HG03558 (cell line): ENCODE measurements at regions not wholly inside any gene's neighbourhood (a gene's known extent, or its start where the extent isn't known, plus 50 kb on each side); places are given as distances from the start of the nearest gene placed in this dataset.

ENCODE experiments used
- ATAC-seq: cut with Tn5 transposase; IDR thresholded peaks from one replicate; pipeline ENCODE4 v1.9.1; 2021; ENCODE audit warnings: moderate number of reproducible peaks; ENCODE audit not compliant: unreplicated experiment; ENCODE audit errors: extremely low read depth

GRCh38 chr13:68099631-68100030 is 869.5 kb upstream of the PCDH9 start:
- ATAC-seq: no peak

- no peak for ATAC-seq
Measured at GRCh38 chr13:68081061-68081460, 850.9 kb upstream of the PCDH9 start.

- no peak for ATAC-seq
Measured at GRCh38 chr13:68078874-68079273, 848.7 kb upstream of the PCDH9 start.

- ATAC-seq: no peak
Measured at GRCh38 chr13:68078469-68078868, 848.3 kb upstream of the PCDH9 start.

- no peak for ATAC-seq
Measured at GRCh38 chr13:68076046-68076445, 845.9 kb upstream of the PCDH9 start.

- no peak for ATAC-seq
Measured at GRCh38 chr13:68066879-68067513, 836.9 kb upstream of the PCDH9 start.

- no peak for ATAC-seq
Measured at GRCh38 chr13:68064001-68064770, 834.0 kb upstream of the PCDH9 start.

GRCh38 chr13:68063181-68063580 is 833.0 kb upstream of the PCDH9 start:
- ATAC-seq: no peak

- no peak for ATAC-seq
Measured at GRCh38 chr13:68057836-68058235, 827.7 kb upstream of the PCDH9 start.

- ATAC-seq: no peak
Measured at GRCh38 chr13:68056816-68057710, 826.9 kb upstream of the PCDH9 start.

GRCh38 chr13:68051910-68052309 is 821.8 kb upstream of the PCDH9 start:
- no peak for ATAC-seq

- ATAC-seq: no peak
Measured at GRCh38 chr13:68050761-68051160, 820.6 kb upstream of the PCDH9 start.

GRCh38 chr13:68048802-68049359 is 818.7 kb upstream of the PCDH9 start:
- ATAC-seq: no peak

- ATAC-seq: no peak
Measured at GRCh38 chr13:68047889-68048288, 817.8 kb upstream of the PCDH9 start.

- ATAC-seq: no peak
Measured at GRCh38 chr13:68046903-68047302, 816.8 kb upstream of the PCDH9 start.

- ATAC-seq: no peak
Measured at GRCh38 chr13:68030152-68030809, 800.1 kb upstream of the PCDH9 start.

- no peak for ATAC-seq
Measured at GRCh38 chr13:68028701-68029100, 798.6 kb upstream of the PCDH9 start.

GRCh38 chr13:68027306-68027705 is 797.2 kb upstream of the PCDH9 start:
- no peak for ATAC-seq

GRCh38 chr13:68026077-68026476 is 795.9 kb upstream of the PCDH9 start:
- no peak for ATAC-seq

- ATAC-seq: no peak
Measured at GRCh38 chr13:68025604-68026003, 795.5 kb upstream of the PCDH9 start.
